ENCODE measurements at regions not wholly inside any gene's neighbourhood (a gene's known extent, or its start where the extent isn't known, plus 50 kb on each side); places are given as distances from the start of the nearest gene placed in this dataset.
A peak's percentile ranks its signal among the peaks of the same experiment; 100 is the strongest.

- no peaks in the 10 kb centered on the region for H3K4me1 ChIP-seq
- no peak for TF ChIP-seq CTCF (IDR thresholded peaks at IDR 0.05)
- no peaks in the 10 kb centered on the region for H3K36me3 ChIP-seq
- peaks cover 0 to 10% of the 10 kb centered on the region in 2 donors for H3K9me3 ChIP-seq
- no peaks in the 10 kb centered on the region for H3K27me3 ChIP-seq
- H3K27ac ChIP-seq: no peak overlapping the region
- DNase-seq (no peak), ATAC-seq (no peak)
- no peak overlapping the region for H3K4me3 ChIP-seq
- intact Hi-C loops (cut with DNase I): no loop called here
Measured at GRCh38 chr12:72093930-72094329, 155.3 kb downstream of the TPH2 start.

GRCh38 chr12:72094490-72094889 is 155.8 kb downstream of the TPH2 start:
- Histone ChIP-seq H3K36me3 (no peaks in the 10 kb centered on the region), H3K27ac (no peak overlapping the region), H3K27me3 (no peaks in the 10 kb centered on the region), H3K4me1 (no peaks in the 10 kb centered on the region), H3K9me3 (peaks cover 0 to 10% of the 10 kb centered on the region in 2 donors), H3K4me3 (no peak overlapping the region)
- no peak for ATAC-seq
- intact Hi-C loops (cut with DNase I): no loop called here
- DNase-seq: no peak
- TF ChIP-seq CTCF (IDR thresholded peaks at IDR 0.05): no peak

GRCh38 chr12:72095025-72095424 is 156.4 kb downstream of the TPH2 start:
- intact Hi-C loops (cut with DNase I): no loop called here
- TF ChIP-seq CTCF (IDR thresholded peaks at IDR 0.05): no peak
- Histone ChIP-seq H3K4me1 (no peaks in the 10 kb centered on the region), H3K27ac (no peak overlapping the region), H3K27me3 (no peaks in the 10 kb centered on the region), H3K36me3 (no peaks in the 10 kb centered on the region), H3K4me3 (no peak overlapping the region), H3K9me3 (peaks cover 0 to 10% of the 10 kb centered on the region in 2 donors)
- DNase-seq (no peak), ATAC-seq (no peak)

GRCh38 chr12:72098622-72099021 is 160.0 kb downstream of the TPH2 start:
- no peaks in the 10 kb centered on the region for H3K27me3 ChIP-seq
- TF ChIP-seq CTCF (IDR thresholded peaks at IDR 0.05): no peak
- no peak overlapping the region for H3K4me3 ChIP-seq
- intact Hi-C loops (cut with DNase I): no loop called here
- H3K9me3 ChIP-seq: peaks cover 0 to 10% of the 10 kb centered on the region in 2 donors
- no peaks in the 10 kb centered on the region for H3K4me1 ChIP-seq
- no peak overlapping the region for H3K27ac ChIP-seq
- DNase-seq (no peak), ATAC-seq (peak; percentile 21)
- H3K36me3 ChIP-seq: no peaks in the 10 kb centered on the region

- Histone ChIP-seq H3K27ac (no peak overlapping the region), H3K36me3 (no peaks in the 10 kb centered on the region), H3K4me3 (no peak overlapping the region), H3K27me3 (no peaks in the 10 kb centered on the region), H3K4me1 (no peaks in the 10 kb centered on the region), H3K9me3 (peaks cover 0 to 2% of the 10 kb centered on the region in 2 donors)
- no peak for DNase-seq
- intact Hi-C loops (cut with DNase I): no loop called here
- no peak for ATAC-seq
- TF ChIP-seq CTCF (IDR thresholded peaks at IDR 0.05): no peak
Measured at GRCh38 chr12:72100854-72101253, 162.2 kb downstream of the TPH2 start.

All from left lung (tissue), 4 donors.